H1 (cell line): ENCODE measurements at regions not wholly inside any gene's neighbourhood (a gene's known extent, or its start where the extent isn't known, plus 50 kb on each side); places are given as distances from the start of the nearest gene placed in this dataset.

ENCODE experiments used
- CTCF ChIA-PET: fragments of 300-600 bp; sonication (Branson Sonifier 250); formaldehyde crosslinking; loops from one replicate; lab custom pipeline; 2021; ENCODE audit not compliant: partially characterized antibody; lab: Charles Lee
- POLR2A ChIA-PET: fragments of 300-600 bp; sonication (Branson Sonifier 250); formaldehyde crosslinking; loops from one replicate; lab custom pipeline; 2021; ENCODE audit warnings: inconsistent platforms; ENCODE audit not compliant: partially characterized antibody; lab: Charles Lee
- DNase-seq, 2 experiments: peaks; one replicate each; pipeline versions ENCODE4 v3.0.0 to v3.0.0-alpha.2; 2010 to 2022; ENCODE audit warnings: low spot score in 2 of 2, low read depth in 1 of 2, mixed read lengths in 1 of 2
- FAIRE-seq: peaks from 2 replicates; lab custom pipeline; 2011; peaks lifted over from hg19 to GRCh38; lab: Jason Lieb, UNC
- H2AFZ ChIP-seq: 2 replicates; pipeline ENCODE4 v1.8.1; 2012; ENCODE audit warnings: low read length, inconsistent platforms
- H2AK5ac ChIP-seq: 2 replicates; pipeline ENCODE4 v1.6.1; 2013; ENCODE audit warnings: low read depth, low read length
- H2BK120ac ChIP-seq: replicated peaks from 2 replicates; pipeline ENCODE3; 2013; ENCODE audit warnings: low read depth, low read length, inconsistent platforms
- H2BK12ac ChIP-seq: 2 replicates; pipeline ENCODE4 v1.6.1; 2013; ENCODE audit warnings: low read depth, low read length
- H2BK15ac ChIP-seq: 2 replicates; pipeline ENCODE4 v1.6.1; 2013; ENCODE audit warnings: low read length
- H2BK20ac ChIP-seq: 2 replicates; pipeline ENCODE4 v1.6.1; 2013; ENCODE audit warnings: low read length
- H2BK5ac ChIP-seq: 2 replicates; pipeline ENCODE4 v1.6.1; 2013; ENCODE audit warnings: low read depth, low read length
- H3K14ac ChIP-seq: 2 replicates; pipeline ENCODE4 v1.6.1; 2013; ENCODE audit warnings: inconsistent platforms; ENCODE audit not compliant: insufficient read length
- H3K18ac ChIP-seq: 2 replicates; pipeline ENCODE4 v1.6.1; 2013; ENCODE audit warnings: low read length; ENCODE audit errors: extremely low read depth
- H3K23ac ChIP-seq: 2 replicates; pipeline ENCODE4 v1.6.1; 2013; ENCODE audit warnings: inconsistent platforms; ENCODE audit not compliant: insufficient read length
- H3K23me2 ChIP-seq: 2 replicates; pipeline ENCODE4 v1.6.1; 2013; ENCODE audit warnings: low read depth, low read length
- H3K27ac ChIP-seq: 2 replicates; pipeline ENCODE4 v1.6.1; 2011; ENCODE audit warnings: low read depth, low read length, inconsistent platforms
- H3K27me3 ChIP-seq, 4 experiments: replicated peaks in 1 of 4; 1 replicate in 1 of 4; 2 replicates in 3 of 4; pipeline versions ENCODE4 v1.6.1 to v1.8.1; 2011 to 2013; ENCODE audit warnings: low read length in 3 of 4, mild to moderate bottlenecking in 3 of 4, inconsistent platforms in 2 of 4, mixed read lengths in 2 of 4, moderate library complexity in 1 of 4; ENCODE audit not compliant: control insufficient read depth in 3 of 4, insufficient read depth in 3 of 4; ENCODE audit errors: extremely low read depth in 1 of 4
- H3K36me3 ChIP-seq, 4 experiments: 2 replicates each; pipeline versions ENCODE4 v1.6.1 to v1.8.1; 2011 to 2013; ENCODE audit warnings: mild to moderate bottlenecking in 4 of 4, low read length in 3 of 4, moderate library complexity in 2 of 4, control low read depth in 1 of 4, inconsistent platforms in 1 of 4; ENCODE audit not compliant: insufficient read depth in 4 of 4, control insufficient read depth in 2 of 4
- H3K4ac ChIP-seq: replicated peaks from 2 replicates; pipeline ENCODE3; 2013; ENCODE audit warnings: low read length, low read depth, mixed read lengths, inconsistent platforms; ENCODE audit not compliant: insufficient read length
- H3K4me1 ChIP-seq, 4 experiments: replicated peaks in 1 of 4; 1 replicate in 1 of 4; 2 replicates in 3 of 4; pipeline versions ENCODE4 v1.6.1 to v1.8.1; 2011 to 2013; ENCODE audit warnings: low read length in 3 of 4, inconsistent platforms in 2 of 4, mixed read lengths in 1 of 4; ENCODE audit not compliant: insufficient read depth in 4 of 4, control insufficient read depth in 3 of 4
- H3K4me2 ChIP-seq, 2 experiments: 2 replicates each; pipeline versions ENCODE4 v1.6.1 to v1.8.1; 2011 to 2013; ENCODE audit warnings: low read depth in 2 of 2, low read length in 2 of 2, control low read depth in 1 of 2, inconsistent platforms in 1 of 2, mild to moderate bottlenecking in 1 of 2; ENCODE audit not compliant: insufficient read depth in 1 of 2
- H3K4me3 ChIP-seq, 4 experiments: fragments of 200-600, 300-600 bp in 1 of 4; sonication (generic), shearing (Covaris generic), sonication (Bioruptor Twin) in 1 of 4; 2 replicates each; pipeline versions ENCODE4 v1.5.1 to v1.8.1; 2011 to 2016; ENCODE audit warnings: low read length in 4 of 4, low read depth in 3 of 4, control low read depth in 2 of 4, inconsistent platforms in 2 of 4, mild to moderate bottlenecking in 2 of 4, mixed read lengths in 1 of 4, moderate library complexity in 1 of 4; ENCODE audit not compliant: insufficient read depth in 2 of 4; ENCODE audit errors: extremely low read depth in 1 of 4
- H3K56ac ChIP-seq: replicated peaks from 2 replicates; pipeline ENCODE3; 2013; ENCODE audit warnings: low read depth, mild to moderate bottlenecking, mixed read lengths, low read length, inconsistent platforms; ENCODE audit not compliant: insufficient read length
- H3K79me1 ChIP-seq: 2 replicates; pipeline ENCODE4 v1.6.1; 2013; ENCODE audit warnings: low read depth, low read length, control low read depth
- H3K79me2 ChIP-seq, 2 experiments: 2 replicates each; pipeline versions ENCODE4 v1.6.1 to v1.8.1; 2012 to 2013; ENCODE audit warnings: low read length in 2 of 2, mild to moderate bottlenecking in 2 of 2, inconsistent platforms in 1 of 2; ENCODE audit not compliant: insufficient read depth in 2 of 2, control insufficient read depth in 1 of 2
- H3K9ac ChIP-seq, 4 experiments: replicated peaks in 1 of 4; 1 replicate in 1 of 4; 2 replicates in 3 of 4; pipeline versions ENCODE4 v1.6.1 to v1.8.1; 2011 to 2013; ENCODE audit warnings: low read depth in 3 of 4, low read length in 3 of 4, control low read depth in 2 of 4, mild to moderate bottlenecking in 2 of 4, moderate library complexity in 2 of 4, inconsistent platforms in 1 of 4; ENCODE audit errors: extremely low read depth in 1 of 4
- H3K9me3 ChIP-seq, 2 experiments: 2 replicates each; pipeline versions ENCODE4 v1.6.1 to v1.8.1; 2012 to 2013; ENCODE audit warnings: mild to moderate bottlenecking in 2 of 2, moderate library complexity in 2 of 2, control low read depth in 1 of 2, inconsistent platforms in 1 of 2, low read depth in 1 of 2, low read length in 1 of 2, mixed read lengths in 1 of 2; ENCODE audit not compliant: insufficient read depth in 2 of 2
- H4K20me1 ChIP-seq, 2 experiments: replicated peaks in 1 of 2; 2 replicates each; pipeline versions ENCODE3 to v1.8.1; 2011 to 2013; ENCODE audit warnings: inconsistent platforms in 2 of 2, low read length in 2 of 2, mild to moderate bottlenecking in 1 of 2; ENCODE audit not compliant: insufficient read depth in 2 of 2, control insufficient read depth in 1 of 2
- H4K5ac ChIP-seq: 2 replicates; pipeline ENCODE4 v1.6.1; 2013; ENCODE audit warnings: low read length, low read depth, mixed read lengths, inconsistent platforms; ENCODE audit not compliant: insufficient read length
- H4K8ac ChIP-seq: 2 replicates; pipeline ENCODE4 v1.8.0; 2013; ENCODE audit warnings: mild to moderate bottlenecking, moderate library complexity, low read length, inconsistent platforms; ENCODE audit not compliant: insufficient read depth; ENCODE audit errors: extremely low read depth
- H4K91ac ChIP-seq: replicated peaks from 2 replicates; pipeline ENCODE3; 2013; ENCODE audit warnings: low read length, mixed read lengths, inconsistent platforms; ENCODE audit not compliant: insufficient read length
- CBX5 ChIP-seq: fragments of 300-800, 300-1000 bp; sonication (generic); IDR thresholded peaks from 2 replicates; pipeline ENCODE4 v1.7.1; 2016; ENCODE audit warnings: antibody characterized with exemption, low read length, low read depth
- CEBPB ChIP-seq: IDR thresholded peaks from 2 replicates; pipeline ENCODE4 v1.6.1; 2012; ENCODE audit warnings: low read depth, low read length
- CHD1 ChIP-seq: IDR thresholded peaks from 2 replicates; pipeline ENCODE4 v1.6.1; 2012; ENCODE audit warnings: low read depth, low read length, improper control_type of control experiment
- CHD2 ChIP-seq: IDR thresholded peaks from 2 replicates; pipeline ENCODE4 v1.6.1; 2012; ENCODE audit warnings: low read length, improper control_type of control experiment
- JUN ChIP-seq: IDR thresholded peaks from 2 replicates; pipeline ENCODE4 v1.6.1; 2011; ENCODE audit warnings: low read depth, mild to moderate bottlenecking, improper control_type of control experiment, low read length
- KDM4A ChIP-seq: IDR thresholded peaks from one replicate; pipeline ENCODE4 v1.7.1; 2012; ENCODE audit warnings: low read depth, mild to moderate bottlenecking, moderate library complexity, low read length, inconsistent platforms; ENCODE audit not compliant: severe bottlenecking
- RBBP5 ChIP-seq: IDR thresholded peaks from 2 replicates; pipeline ENCODE4 v1.7.1; 2012; ENCODE audit warnings: low read depth, mild to moderate bottlenecking, inconsistent platforms, low read length, moderate library complexity, borderline replicate concordance
- TAF1 ChIP-seq: IDR thresholded peaks from 2 replicates; pipeline ENCODE4 v1.6.1; 2011; ENCODE audit warnings: mild to moderate bottlenecking, low read depth, low read length
- TAF7 ChIP-seq: optimal IDR thresholded peaks from 2 replicates; pipeline ENCODE3; 2011; ENCODE audit warnings: low read depth, mild to moderate bottlenecking, inconsistent platforms, low read length, moderate library complexity, borderline replicate concordance
- TBP ChIP-seq: IDR thresholded peaks from 2 replicates; pipeline ENCODE4 v1.6.1; 2011; ENCODE audit warnings: low read depth, low read length, improper control_type of control experiment
- WGBS, 2 experiments: shearing (Covaris generic) in 1 of 2; methylation state at CpG; one replicate each; pipeline versions ENCODE4 v1.1.6 to v1.1.7; 2013 to 2015; ENCODE audit warnings: low lambda C conversion rate in 2 of 2, mixed read lengths in 2 of 2, inconsistent platforms in 1 of 2, low coverage in 1 of 2, missing lambda C conversion rate in 1 of 2; ENCODE audit not compliant: insufficient replicate concordance in 2 of 2, insufficient coverage in 1 of 2, insufficient read length in 1 of 2; ENCODE audit errors: extremely low coverage in 1 of 2, missing lambda C conversion rate in 1 of 2; 5-methylcytosine and 5-hydroxymethylcytosine counted together
- TF ChIP-seq, protein P1 (sequence below): IDR thresholded peaks from 2 replicates; pipeline ENCODE4 v1.6.1; 2011; ENCODE audit warnings: low read length, improper control_type of control experiment
- TF ChIP-seq, protein P2 (sequence below), 3 experiments: IDR thresholded peaks; 1 replicate in 2 of 3; 2 replicates in 1 of 3; pipeline versions ENCODE4 v1.5.1 to v1.6.1; 2011; ENCODE audit warnings: low read length in 3 of 3, mild to moderate bottlenecking in 3 of 3, inconsistent platforms in 2 of 3, low read depth in 1 of 3, moderate library complexity in 1 of 3; ENCODE audit not compliant: insufficient read depth in 1 of 3; ENCODE audit errors: control extremely low read depth in 1 of 3

DNA sequence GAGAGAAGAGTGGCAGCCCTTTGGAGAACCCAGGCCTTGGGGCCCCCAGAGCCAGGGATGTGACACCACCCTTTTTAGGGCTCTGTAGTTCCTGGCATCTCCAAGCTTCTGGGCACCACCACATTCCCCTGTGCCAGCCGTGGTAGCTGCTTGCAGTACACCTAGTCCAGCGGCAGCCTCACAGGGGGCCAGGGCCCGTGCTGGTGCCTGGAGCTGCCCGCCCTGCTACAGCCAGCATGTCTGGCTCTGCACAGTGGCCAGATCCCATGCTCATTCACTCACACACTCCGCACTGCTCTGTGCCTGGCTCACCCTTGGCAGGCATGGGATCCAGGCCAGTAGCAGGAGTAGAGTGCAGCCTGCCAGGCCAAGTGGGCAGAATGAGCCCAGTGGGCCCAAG is 351.6 kb upstream of the TMCO5A start:
- FAIRE-seq (no peak), DNase-seq (no peak)
- Histone ChIP-seq H3K79me2 (no peaks in the 10 kb centered on the region), H2BK15ac (no peak overlapping the region), H3K14ac (no peak overlapping the region), H4K5ac (no peak overlapping the region), H3K79me1 (no peaks in the 10 kb centered on the region), H3K27me3 (no peaks in the 10 kb centered on the region), H2BK120ac (no peak overlapping the region), H2AFZ (no peak overlapping the region), H4K20me1 (no peaks in the 10 kb centered on the region), H3K23me2 (no peaks in the 10 kb centered on the region), H2BK12ac (no peak overlapping the region), H3K36me3 (no peaks in the 10 kb centered on the region), H3K18ac (no peak overlapping the region), H2BK20ac (no peak overlapping the region), H3K23ac (no peak overlapping the region), H3K4me1 (no peaks in the 10 kb centered on the region; a peak in 1 of 7 replicates), H2AK5ac (no peak overlapping the region), H3K9ac (no peak overlapping the region), H4K91ac (no peak overlapping the region), H3K56ac (no peak overlapping the region), H4K8ac (no peak overlapping the region), H3K4ac (no peak overlapping the region), H2BK5ac (no peak overlapping the region), H3K9me3 (no peaks in the 10 kb centered on the region; a peak in 1 of 4 replicates), H3K4me2 (no peak overlapping the region), H3K4me3 (no peak overlapping the region), H3K27ac (no peak overlapping the region)
- WGBS, 2 experiments = 89% methylated on average over 5 of the region's 5 CpGs; no CpG with 5 or more reads in 1 of the 2 experiments
- ChIA-PET POLR2A (no interaction called here), CTCF (interaction anchor here (0.6 to 1.4 kb wide), 3 partner anchors 31 to 290 kb away, joined by 3 read pairs; no protein-coding TSS in a partner anchor)
- TF ChIP-seq RBBP5 (no peak), CHD2 (no peak), KDM4A (no peak), TBP (no peak), TAF1 (no peak), CEBPB (no peak), TAF7 (no peak), CHD1 (no peak), JUN (no peak), CBX5 (no peak)
- TF ChIP-seq, protein P1, sequence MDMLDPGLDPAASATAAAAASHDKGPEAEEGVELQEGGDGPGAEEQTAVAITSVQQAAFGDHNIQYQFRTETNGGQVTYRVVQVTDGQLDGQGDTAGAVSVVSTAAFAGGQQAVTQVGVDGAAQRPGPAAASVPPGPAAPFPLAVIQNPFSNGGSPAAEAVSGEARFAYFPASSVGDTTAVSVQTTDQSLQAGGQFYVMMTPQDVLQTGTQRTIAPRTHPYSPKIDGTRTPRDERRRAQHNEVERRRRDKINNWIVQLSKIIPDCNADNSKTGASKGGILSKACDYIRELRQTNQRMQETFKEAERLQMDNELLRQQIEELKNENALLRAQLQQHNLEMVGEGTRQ = no peak
- TF ChIP-seq, protein P2, sequence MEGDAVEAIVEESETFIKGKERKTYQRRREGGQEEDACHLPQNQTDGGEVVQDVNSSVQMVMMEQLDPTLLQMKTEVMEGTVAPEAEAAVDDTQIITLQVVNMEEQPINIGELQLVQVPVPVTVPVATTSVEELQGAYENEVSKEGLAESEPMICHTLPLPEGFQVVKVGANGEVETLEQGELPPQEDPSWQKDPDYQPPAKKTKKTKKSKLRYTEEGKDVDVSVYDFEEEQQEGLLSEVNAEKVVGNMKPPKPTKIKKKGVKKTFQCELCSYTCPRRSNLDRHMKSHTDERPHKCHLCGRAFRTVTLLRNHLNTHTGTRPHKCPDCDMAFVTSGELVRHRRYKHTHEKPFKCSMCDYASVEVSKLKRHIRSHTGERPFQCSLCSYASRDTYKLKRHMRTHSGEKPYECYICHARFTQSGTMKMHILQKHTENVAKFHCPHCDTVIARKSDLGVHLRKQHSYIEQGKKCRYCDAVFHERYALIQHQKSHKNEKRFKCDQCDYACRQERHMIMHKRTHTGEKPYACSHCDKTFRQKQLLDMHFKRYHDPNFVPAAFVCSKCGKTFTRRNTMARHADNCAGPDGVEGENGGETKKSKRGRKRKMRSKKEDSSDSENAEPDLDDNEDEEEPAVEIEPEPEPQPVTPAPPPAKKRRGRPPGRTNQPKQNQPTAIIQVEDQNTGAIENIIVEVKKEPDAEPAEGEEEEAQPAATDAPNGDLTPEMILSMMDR (IDR thresholded peaks at IDR 0.05; ENCODE audit: control extremely low read depth in 1 of 3, insufficient read depth in 1 of 3, low read depth in 1 of 3, low read length in 3 of 3) = no peak
